GM21529 (cell line): ENCODE measurements at regions not wholly inside any gene's neighbourhood (a gene's known extent, or its start where the extent isn't known, plus 50 kb on each side); places are given as distances from the start of the nearest gene placed in this dataset.
"Not testable (repeated sequence)": the region's sequence is repeated elsewhere in the genome, so short reads cannot be mapped to it uniquely, and the experiment has no call there.

ENCODE experiments used
- ATAC-seq: cut with Tn5 transposase; IDR thresholded peaks from one replicate; pipeline ENCODE4 v1.9.1; 2021; ENCODE audit not compliant: unreplicated experiment

- ATAC-seq, result no peak
Measured at GRCh38 chr14:82766123-82766522, 1232.5 kb upstream of the SEL1L start.

GRCh38 chr14:82766996-82767395, 1233.3 kb upstream of the SEL1L start:
- ATAC-seq, result no peak

DNA sequence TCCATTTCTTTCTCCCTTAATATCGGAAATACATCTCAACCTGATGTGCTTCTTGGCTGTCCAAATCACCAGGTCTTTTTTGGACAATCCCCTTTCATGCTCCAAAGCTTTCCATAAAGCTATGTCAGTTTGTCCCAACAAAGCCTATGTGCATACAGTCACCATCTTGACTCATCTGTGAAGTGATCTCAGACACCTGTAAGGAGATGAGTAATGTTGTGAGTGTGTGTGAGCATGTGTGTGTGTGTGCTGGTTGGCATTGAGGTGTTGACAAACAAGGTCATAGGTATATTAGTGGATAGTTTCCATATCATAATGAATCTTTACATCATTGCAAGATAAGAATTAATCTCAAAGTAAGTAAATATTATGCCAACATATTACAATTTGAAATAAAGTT, 1243.3 kb upstream of the SEL1L start:
- no peak for ATAC-seq

- no peak for ATAC-seq
Measured at GRCh38 chr14:82778008-82778590, 1244.4 kb upstream of the SEL1L start.

- ATAC-seq, result no peak
Measured at GRCh38 chr14:82778601-82779000, 1244.9 kb upstream of the SEL1L start.

DNA sequence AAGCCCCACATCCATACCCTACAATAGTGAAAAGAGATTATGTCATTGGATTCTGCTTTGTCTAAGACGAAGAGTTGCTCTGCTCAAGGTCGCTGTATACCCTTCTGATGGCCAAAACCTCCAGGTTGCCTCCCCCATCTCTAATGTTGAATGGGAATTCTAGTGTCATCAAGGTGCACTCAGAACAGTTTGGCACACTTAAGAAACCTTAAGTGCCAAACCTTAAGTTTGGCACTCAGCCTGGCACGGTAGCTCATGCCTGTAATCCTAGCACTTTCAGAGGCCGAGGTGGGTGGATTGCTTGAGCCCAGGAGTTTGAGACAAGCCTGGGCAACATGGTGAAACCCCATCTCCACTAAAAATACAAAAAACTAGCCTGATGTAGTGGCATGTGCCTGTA, 1245.6 kb upstream of the SEL1L start:
- ATAC-seq, result no peak

GRCh38 chr14:82785756-82786482, 1252.3 kb upstream of the SEL1L start:
- no peak for ATAC-seq

DNA sequence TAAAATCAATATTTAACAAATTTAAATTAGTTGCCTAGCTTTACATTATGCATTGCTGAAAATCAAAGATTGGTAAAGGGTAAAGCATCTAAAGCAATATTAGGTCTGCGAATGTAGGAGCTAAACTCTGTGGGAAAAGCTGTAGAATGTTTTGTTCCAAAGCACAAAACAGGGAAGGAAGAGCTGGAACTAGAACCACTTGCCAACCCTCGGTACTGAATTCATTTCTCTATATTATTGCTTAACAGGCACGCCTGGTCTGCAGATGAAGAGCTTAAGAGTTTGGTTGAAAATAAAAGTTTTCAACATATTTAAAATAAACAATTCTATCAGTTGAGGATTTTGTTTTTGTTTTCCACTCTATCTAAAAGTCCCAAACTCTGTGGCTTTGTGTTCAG, 1252.8 kb upstream of the SEL1L start:
- ATAC-seq, result no peak

DNA sequence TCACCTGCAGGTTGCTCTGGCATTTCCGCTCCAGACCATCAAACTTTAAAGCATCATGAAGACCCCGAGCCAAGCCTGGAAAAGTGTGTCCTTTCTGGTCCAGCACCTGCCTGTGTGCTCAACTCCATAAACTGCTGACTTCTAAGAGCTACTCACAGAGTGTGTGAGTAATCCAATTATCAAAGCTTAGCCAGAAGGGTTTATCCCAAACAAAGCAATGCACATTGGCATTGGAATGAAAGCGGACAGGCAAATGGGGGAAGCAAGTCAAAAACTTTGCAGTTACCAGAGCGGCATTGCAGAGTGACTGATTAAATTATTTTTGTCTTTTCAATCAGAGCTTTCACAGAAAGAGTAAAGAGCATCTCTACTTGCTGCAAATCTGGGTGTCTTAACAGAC, 1262.4 kb upstream of the SEL1L start:
- ATAC-seq, result no peak

DNA sequence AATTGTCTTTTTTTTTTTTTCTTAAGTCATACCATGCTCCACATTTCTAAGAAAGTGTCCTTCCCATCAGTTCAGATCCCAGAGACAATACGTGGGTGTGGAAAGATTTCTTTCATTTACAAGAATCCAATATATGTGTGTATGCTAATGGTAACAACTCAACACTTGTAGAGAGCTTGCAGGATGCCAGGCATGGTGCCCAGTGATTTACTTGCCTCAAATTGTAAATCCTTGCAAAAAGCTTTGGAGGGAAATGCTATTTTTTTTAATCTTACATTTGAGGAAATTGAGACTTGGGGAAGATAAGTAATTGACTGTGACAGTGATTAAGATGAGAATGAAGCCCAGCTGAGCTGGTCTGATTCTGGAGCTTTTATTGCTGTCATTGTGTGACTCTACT, 1264.6 kb upstream of the SEL1L start:
- ATAC-seq, result no peak

DNA sequence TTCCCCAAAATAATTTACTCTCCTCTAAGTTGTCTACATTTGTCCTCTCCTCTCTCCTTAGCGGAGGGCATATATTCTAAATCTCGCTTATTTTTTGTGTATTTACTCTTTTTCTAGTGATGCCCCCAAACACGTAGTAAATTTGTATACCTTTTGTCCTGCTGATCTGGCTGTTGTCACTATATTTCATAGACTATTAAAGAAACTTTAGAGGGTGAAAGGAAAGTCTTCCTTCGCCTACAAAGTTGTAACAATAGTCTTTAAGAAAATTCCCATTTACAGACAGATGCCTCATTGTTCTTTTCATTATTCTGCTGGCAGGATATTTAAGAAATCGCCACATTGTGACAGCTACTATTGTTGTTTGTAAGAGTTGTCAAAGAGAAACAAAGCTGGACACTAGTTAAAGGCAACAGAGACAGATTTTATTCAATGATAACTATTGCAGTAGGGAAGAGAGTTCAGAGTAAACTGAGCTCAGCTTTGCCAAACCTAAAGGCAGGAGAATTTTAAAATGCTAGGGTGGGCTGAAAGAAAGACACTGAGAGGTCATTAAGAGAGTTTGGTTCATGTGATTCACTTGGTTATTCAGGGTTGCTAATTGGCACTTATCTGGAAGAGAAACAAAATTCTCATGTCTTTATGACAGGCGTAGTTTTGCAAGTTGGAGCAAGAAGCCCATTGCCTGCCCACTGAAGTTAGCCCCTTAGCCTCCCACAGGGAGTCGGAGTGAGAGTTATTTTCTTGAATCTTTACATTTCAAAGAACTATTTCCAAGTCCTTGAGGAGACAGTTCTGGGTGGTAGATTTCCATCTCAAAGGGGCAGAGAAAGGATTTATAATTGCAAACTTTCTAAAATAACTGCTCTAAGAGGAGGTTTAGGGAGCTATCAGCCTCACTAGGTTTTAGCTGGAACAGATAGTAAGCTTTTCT, 1272.5 kb upstream of the SEL1L start:
- ATAC-seq, result no peak

GRCh38 chr14:82811246-82811645, 1277.6 kb upstream of the SEL1L start:
- ATAC-seq, result no peak

- not testable (repeated sequence) for ATAC-seq
Measured at GRCh38 chr14:82814339-82814738, 1280.7 kb upstream of the SEL1L start.

DNA sequence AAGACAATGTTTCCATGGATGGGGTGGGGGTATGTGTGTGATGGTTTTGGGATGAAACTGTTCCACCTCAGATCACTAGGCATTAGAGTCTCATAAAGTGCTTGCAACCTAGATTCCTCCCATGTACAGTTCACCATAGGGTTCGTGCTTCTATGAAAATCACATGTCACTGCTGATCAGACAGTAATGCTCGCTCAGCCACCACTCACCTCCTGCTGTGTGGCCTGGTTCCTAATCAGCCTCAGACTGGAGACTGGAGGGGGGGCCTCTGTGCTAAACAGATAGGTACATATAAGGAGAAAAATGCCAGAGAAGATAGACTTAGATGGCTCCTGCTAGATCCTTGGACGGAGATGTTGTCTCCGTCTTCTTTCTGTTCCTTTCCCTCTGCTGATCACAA, 1296.9 kb upstream of the SEL1L start:
- ATAC-seq, result no peak

- no peak for ATAC-seq
Measured at GRCh38 chr14:82836256-82836950, 1302.8 kb upstream of the SEL1L start.

- ATAC-seq, result no peak
Measured at GRCh38 chr14:82837611-82838140, 1304.0 kb upstream of the SEL1L start.

DNA sequence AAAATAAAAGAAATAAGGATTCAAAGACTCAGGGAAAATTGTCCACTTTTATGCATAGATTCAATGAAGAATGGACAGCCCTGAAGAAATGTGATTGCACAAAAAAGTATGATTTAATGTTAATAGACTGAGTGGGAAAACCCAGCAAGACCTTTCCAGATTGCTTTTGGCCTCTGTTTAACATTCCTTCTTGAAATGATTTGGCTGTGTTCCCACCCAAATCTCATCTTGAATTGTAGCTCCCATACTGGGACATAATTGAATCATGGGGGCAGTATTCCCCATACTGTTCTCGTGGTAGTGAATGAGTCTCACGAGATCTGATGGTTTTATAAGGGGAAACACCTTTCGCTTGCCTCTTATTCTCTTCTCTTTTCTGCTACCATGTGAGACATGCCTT, 1316.9 kb upstream of the SEL1L start:
- ATAC-seq, result no peak

GRCh38 chr14:82854131-82854530, 1320.5 kb upstream of the SEL1L start:
- ATAC-seq, result no peak

DNA sequence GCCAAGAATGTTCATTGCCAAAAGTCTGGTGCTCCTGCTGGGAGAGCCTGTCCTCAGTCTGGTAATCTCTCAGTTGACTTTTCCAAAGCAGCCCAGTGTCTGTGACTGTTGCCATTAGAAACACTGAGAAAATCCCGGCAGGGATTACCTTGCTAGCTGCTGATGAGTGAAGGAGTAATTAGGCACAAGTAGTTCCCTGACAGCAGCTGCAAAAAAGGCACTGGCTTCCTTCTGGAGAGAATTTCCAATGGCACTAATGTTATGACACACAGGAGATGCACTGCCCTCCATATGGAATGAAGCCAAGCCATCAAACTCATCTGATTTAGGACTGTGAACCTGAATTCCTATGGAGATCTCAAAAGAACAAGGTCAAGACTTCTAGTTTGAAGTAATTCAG, 1321.2 kb upstream of the SEL1L start:
- ATAC-seq, result no peak

- no peak for ATAC-seq
Measured at GRCh38 chr14:82855912-82856391, 1322.3 kb upstream of the SEL1L start.

GRCh38 chr14:82861313-82861712, 1327.7 kb upstream of the SEL1L start:
- no peak for ATAC-seq
